ENCODE measurements at regions not wholly inside any gene's neighbourhood (a gene's known extent, or its start where the extent isn't known, plus 50 kb on each side); places are given as distances from the start of the nearest gene placed in this dataset.

DNA sequence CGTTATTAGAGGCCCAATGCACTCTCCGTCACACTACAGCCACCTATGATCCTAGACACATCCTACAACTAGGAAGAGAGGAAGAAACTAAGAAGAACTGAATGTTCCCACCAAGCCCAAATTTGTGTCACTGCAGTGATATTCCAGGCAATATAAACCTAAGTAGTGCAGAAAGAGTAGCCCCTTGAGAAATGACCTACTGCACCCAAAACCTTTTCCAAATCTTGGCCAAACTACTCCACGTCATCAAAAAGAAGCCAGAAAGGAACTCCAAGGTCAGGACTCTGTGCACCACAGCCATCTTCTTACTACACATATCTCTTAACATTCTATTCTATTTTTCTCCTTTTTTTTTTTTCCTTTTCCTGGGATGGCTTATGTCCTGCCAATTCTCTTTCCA, 60.2 kb downstream of the ADAMTS1 start:
- DNase-seq, result no peak

GRCh38 chr21:26783466-26784195, 61.6 kb downstream of the ADAMTS1 start:
- no peak for DNase-seq

GRCh38 chr21:26782747-26783146, 62.5 kb downstream of the ADAMTS1 start:
- no peak for DNase-seq

DNA sequence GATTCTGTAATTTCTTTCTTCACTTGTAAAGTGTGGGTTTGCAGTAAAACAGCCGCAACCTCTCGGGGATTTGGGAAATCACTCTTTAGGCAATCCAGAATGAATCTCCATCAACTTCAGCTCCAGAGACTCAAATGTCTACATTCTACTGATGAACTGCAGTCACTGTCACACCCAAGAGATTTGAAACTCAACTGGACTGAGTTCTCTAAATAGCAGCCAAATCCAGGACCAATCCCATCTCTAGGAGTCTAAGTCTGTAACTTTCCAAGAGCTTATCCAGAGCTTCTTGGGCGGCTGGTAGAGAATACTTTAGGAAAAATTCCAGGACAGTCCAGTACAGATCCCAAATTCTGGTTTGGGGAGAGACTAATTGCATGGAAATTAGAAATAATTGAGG, 62.9 kb downstream of the ADAMTS1 start:
- no peak for DNase-seq

- DNase-seq, result no peak
Measured at GRCh38 chr21:26781331-26781730, 63.9 kb downstream of the ADAMTS1 start.

GRCh38 chr21:26777166-26777565, 68.0 kb downstream of the ADAMTS1 start:
- DNase-seq, result no peak

GRCh38 chr21:26776310-26777021, 68.7 kb downstream of the ADAMTS1 start:
- DNase-seq, result no peak

GRCh38 chr21:26773058-26773457, 72.2 kb downstream of the ADAMTS1 start:
- DNase-seq, result no peak

DNA sequence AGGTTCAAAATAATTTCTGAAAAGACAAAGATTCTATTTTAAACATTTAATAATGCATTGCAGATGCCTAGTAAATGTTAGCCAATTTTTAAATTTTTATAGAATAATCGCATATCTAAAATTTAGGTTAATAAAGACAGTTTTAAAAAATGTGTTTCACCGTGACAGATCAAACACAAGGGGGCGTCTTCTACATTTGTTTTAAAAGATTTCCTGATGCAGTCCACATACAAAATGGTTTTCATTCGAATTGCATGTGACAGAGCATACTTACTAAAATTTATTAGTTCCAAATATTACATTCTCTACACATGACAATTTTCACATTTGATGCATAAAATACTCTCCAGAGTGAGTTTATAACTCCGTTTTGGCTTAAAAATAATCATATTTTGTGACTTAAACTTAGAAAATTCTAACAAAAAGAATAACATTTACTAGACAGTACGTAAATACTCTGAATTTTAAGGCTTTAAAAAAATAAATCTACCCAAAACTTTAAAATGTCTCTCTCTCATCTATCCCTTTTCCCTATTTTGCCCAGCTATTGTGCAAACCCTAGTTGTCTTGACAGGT, 75.5 kb downstream of the ADAMTS1 start:
- DNase-seq, result no peak

- DNase-seq, result no peak
Measured at GRCh38 chr21:26766826-26767325, 78.3 kb downstream of the ADAMTS1 start.

- no peak for DNase-seq
Measured at GRCh38 chr21:26761174-26761915, 83.9 kb downstream of the ADAMTS1 start.

DNA sequence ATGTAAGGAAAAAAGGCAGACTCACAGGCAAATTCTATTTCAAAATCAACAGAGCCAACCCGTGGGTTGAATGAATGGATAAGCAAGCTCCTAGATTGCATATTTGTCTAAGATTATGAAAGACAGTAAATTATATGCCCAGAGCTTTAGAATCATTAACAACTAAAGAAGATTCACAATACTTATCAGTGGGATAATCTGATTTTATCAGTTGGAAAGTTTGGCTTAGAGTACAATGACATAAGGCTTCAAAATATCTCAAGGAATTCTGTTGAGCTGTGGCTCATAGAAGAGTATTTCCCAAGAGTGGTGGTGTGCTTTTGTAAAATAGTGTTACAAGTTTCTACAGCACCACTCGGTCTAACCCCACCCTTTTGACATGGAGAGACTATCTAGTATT, 85.5 kb downstream of the ADAMTS1 start:
- DNase-seq, result no peak

- DNase-seq, result no peak
Measured at GRCh38 chr21:26758083-26758880, 86.9 kb downstream of the ADAMTS1 start.

DNA sequence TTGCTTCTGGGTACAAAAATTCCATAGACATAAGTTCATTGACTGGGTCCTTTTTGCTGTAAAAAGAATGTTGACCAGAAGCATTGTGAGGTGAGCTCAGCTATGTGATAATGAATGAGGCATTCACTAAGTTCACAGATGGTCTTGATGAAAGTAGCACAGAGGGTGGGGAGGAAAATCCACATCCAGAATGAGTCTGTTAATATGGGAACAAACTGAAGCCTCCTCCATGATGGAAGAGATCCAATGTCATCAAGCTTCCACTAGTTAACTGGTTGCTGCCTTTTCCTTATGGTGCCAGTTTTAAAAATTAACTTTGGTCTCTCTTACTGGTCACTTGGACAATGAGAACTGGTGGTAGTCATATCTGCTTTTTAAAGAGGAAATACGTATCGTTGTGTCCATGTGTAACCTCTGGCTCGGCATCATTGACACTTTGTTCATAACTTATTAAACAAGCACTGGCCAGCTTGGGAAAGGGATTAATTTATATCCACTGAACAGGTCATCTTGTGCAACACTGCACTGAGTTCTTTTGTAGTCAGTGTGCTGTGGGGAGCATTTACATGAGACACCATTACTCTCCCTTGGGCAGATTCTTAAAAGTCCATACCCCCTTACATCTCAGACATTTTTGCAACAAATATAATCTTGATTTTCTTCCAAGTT, 88.6 kb downstream of the ADAMTS1 start:
- no peak for DNase-seq

GRCh38 chr21:26754853-26755252, 90.4 kb downstream of the ADAMTS1 start:
- DNase-seq, result no peak

DNA sequence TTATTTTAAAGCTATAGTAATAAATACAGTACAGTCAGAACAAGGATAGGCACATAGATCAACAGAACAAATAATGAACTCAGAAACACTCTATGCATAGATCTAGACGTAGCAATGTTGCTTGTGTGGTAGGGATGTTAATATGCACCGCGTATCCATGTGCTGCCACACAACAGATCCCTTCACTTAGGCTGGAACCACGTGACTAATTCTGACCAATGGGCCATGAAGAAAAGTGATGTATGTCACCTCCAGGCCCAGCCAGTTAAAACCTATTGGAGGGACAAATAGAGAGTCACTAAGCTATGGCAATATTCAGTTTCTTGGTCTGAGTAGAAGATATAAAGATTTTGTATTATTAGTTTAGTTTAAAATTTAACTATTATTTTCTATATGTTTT, 91.4 kb downstream of the ADAMTS1 start:
- DNase-seq, result no peak

DNA sequence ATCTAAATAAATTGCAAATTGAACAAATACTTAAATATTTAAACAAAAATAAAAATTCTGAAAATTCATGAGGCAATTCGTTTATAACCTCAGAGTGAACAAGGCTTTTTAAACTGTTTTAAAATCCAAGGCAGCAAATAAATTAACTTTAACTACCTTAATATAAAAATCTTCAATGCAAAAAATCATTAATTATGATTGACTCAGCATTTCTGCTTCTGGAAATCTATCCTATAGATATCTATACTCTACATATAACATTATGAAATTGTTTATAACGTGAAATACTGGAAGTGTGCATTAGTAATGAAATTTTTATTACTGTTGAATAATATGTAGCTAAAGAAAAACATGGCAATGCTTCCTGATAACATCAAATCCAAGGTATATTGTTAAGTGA, 92.4 kb downstream of the ADAMTS1 start:
- no peak for DNase-seq

DNA sequence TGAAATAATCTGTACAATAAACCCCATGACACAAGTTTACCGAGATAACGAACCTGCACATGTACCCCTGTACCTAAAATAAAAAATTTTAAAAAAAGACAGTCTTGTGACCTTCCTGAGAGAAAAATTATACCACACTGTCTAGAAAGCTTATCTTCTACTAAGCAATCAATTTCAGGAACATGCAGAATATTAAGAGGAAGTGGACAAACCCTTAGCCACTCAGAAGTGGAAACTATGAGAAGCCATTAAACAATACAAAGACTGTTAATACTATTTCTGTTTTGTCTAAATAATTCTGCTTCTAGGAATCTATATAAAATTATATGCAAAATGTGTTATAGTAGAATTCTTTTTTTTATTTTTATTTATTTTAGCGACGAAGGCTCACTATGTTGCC, 93.9 kb downstream of the ADAMTS1 start:
- no peak for DNase-seq

GRCh38 chr21:26748066-26748465, 97.1 kb downstream of the ADAMTS1 start:
- no peak for DNase-seq

GRCh38 chr21:26747216-26747615, 98.0 kb downstream of the ADAMTS1 start:
- DNase-seq, result no peak

DNA sequence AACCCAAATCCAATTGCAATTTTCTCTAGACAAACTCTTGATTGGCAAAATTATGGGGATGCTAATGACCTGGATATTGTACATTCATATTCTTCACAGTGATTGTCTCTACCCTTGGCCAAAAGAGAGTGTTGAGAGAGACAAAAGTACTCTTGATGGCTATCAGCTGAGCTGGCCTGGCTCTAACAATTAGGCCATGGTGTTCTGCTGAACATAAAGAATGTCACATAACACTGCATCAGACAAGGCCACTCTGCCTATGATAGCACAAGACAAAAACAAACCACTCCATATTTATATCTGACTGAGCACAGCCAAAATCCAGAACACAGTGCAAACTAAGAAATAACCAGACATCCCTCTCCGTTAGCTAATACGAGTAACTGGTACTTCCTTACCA, 101.7 kb downstream of the ADAMTS1 start:
- no peak for DNase-seq

- no peak for DNase-seq
Measured at GRCh38 chr21:26739189-26739588, 106.0 kb downstream of the ADAMTS1 start.
